Endothelial cell of umbilical vein (primary cell): ENCODE measurements at regions not wholly inside any gene's neighbourhood (a gene's known extent, or its start where the extent isn't known, plus 50 kb on each side); places are given as distances from the start of the nearest gene placed in this dataset.

Source experiments
- BruUV-seq: library from RNA; stranded (reverse); fragments of 400-500 nt; replicated peaks from 2 replicates; lab custom pipeline; 2021; lab: Mats Ljungman, UMichigan
- CTCF ChIA-PET: fragments of 300-600, 350-600 bp; sonication (Branson Sonifier 250); formaldehyde crosslinking; loops from one replicate; lab custom pipeline; 2021; ENCODE audit warnings: antibody characterized with exemption, inconsistent platforms; lab: Charles Lee
- POLR2A ChIA-PET: fragments of 300-600, 350-600 bp; sonication (Branson Sonifier 250); formaldehyde crosslinking; loops from one replicate; lab custom pipeline; 2021; ENCODE audit warnings: antibody characterized with exemption, inconsistent platforms; lab: Charles Lee
- DNase-seq: peaks from one replicate; pipeline ENCODE4 v3.0.0-alpha.2; 2011; ENCODE audit warnings: low read depth, low spot score
- FAIRE-seq: peaks from 2 replicates; lab custom pipeline; 2011; peaks lifted over from hg19 to GRCh38; lab: Jason Lieb, UNC
- H2AFZ ChIP-seq: 2 replicates; pipeline ENCODE4 v1.6.0; 2012; ENCODE audit warnings: low read depth, low read length, control low read depth, inconsistent platforms
- H3K27ac ChIP-seq: 2 replicates; pipeline ENCODE4 v1.5.1; 2011; ENCODE audit warnings: low read depth, mild to moderate bottlenecking, control low read depth, low read length, moderate library complexity; ENCODE audit not compliant: insufficient read depth
- H3K27me3 ChIP-seq, 2 experiments: 2 replicates each; pipeline versions ENCODE4 v1.6.0 to v1.6.1; 2011; ENCODE audit warnings: low read length in 2 of 2, mixed read lengths in 1 of 2; ENCODE audit not compliant: control insufficient read depth in 2 of 2, insufficient read depth in 2 of 2
- H3K36me3 ChIP-seq, 2 experiments: 2 replicates in 1 of 2; 3 replicates in 1 of 2; pipeline ENCODE4 v1.5.1; 2011; ENCODE audit warnings: low read length in 2 of 2, mild to moderate bottlenecking in 1 of 2, moderate library complexity in 1 of 2; ENCODE audit not compliant: control insufficient read depth in 2 of 2, insufficient read depth in 2 of 2; ENCODE audit errors: extremely low read depth in 1 of 2
- H3K4me1 ChIP-seq: 3 replicates; pipeline ENCODE4 v1.5.1; 2011; ENCODE audit warnings: mild to moderate bottlenecking, low read length; ENCODE audit not compliant: control insufficient read depth, insufficient read depth; ENCODE audit errors: extremely low read depth
- H3K4me2 ChIP-seq: 2 replicates; pipeline ENCODE4 v1.6.1; 2011; ENCODE audit warnings: low read length, control low read depth, mixed read lengths; ENCODE audit not compliant: insufficient read depth
- H3K4me3 ChIP-seq, 3 experiments: fragments of 200-600 bp in 1 of 3; sonication (generic), shearing (Covaris generic) in 1 of 3; replicated peaks in 1 of 3; 2 replicates each; pipeline ENCODE4 v1.5.1; 2011 to 2016; ENCODE audit warnings: control low read depth in 3 of 3, low read length in 3 of 3, mild to moderate bottlenecking in 2 of 3, inconsistent platforms in 1 of 3, low read depth in 1 of 3, moderate library complexity in 1 of 3; ENCODE audit not compliant: insufficient read depth in 1 of 3
- H3K79me2 ChIP-seq: 2 replicates; pipeline ENCODE4 v1.6.0; 2012; ENCODE audit warnings: low read length, inconsistent platforms; ENCODE audit not compliant: control insufficient read depth, insufficient read depth
- H3K9ac ChIP-seq: replicated peaks from 2 replicates; pipeline ENCODE3; 2011; ENCODE audit warnings: low read length, control low read depth; ENCODE audit not compliant: insufficient read depth; ENCODE audit errors: extremely low read depth
- H3K9me1 ChIP-seq: replicated peaks from 3 replicates; pipeline ENCODE4 v1.6.0; 2011; ENCODE audit warnings: mild to moderate bottlenecking, low read length; ENCODE audit not compliant: control insufficient read depth, insufficient read depth; ENCODE audit errors: extremely low read depth
- H3K9me3 ChIP-seq: replicated peaks from 2 replicates; pipeline ENCODE4 v1.5.1; 2012; ENCODE audit warnings: low read length, inconsistent platforms; ENCODE audit not compliant: control insufficient read depth, insufficient read depth
- H4K20me1 ChIP-seq: replicated peaks from 2 replicates; pipeline ENCODE3; 2011; ENCODE audit warnings: mild to moderate bottlenecking, low read length; ENCODE audit not compliant: control insufficient read depth, insufficient read depth; ENCODE audit errors: extremely low read depth
- CTCF ChIP-seq, 2 donors: IDR thresholded peaks; 1 replicate in 1 of 2; 2 replicates in 1 of 2; pipeline ENCODE4 v1.5.1; 2011; ENCODE audit warnings: low read length in 2 of 2, mild to moderate bottlenecking in 2 of 2, moderate library complexity in 2 of 2, control low read depth in 1 of 2, inconsistent platforms in 1 of 2, low read depth in 1 of 2; ENCODE audit not compliant: insufficient read depth in 1 of 2; ENCODE audit errors: extremely low read depth in 1 of 2
- EZH2 ChIP-seq: IDR thresholded peaks from 2 replicates; pipeline ENCODE4 v1.6.1; 2012; ENCODE audit warnings: borderline replicate concordance, low read depth, mild to moderate bottlenecking, moderate library complexity, low read length, inconsistent platforms; ENCODE audit not compliant: severe bottlenecking
- FOS ChIP-seq: IDR thresholded peaks from 2 replicates; pipeline ENCODE4 v1.6.1; 2011; ENCODE audit warnings: mild to moderate bottlenecking, low read length, moderate library complexity, borderline replicate concordance; ENCODE audit not compliant: insufficient read depth
- GATA2 ChIP-seq: IDR thresholded peaks from 2 replicates; pipeline ENCODE4 v1.7.0; 2011; ENCODE audit warnings: low read depth, mild to moderate bottlenecking, moderate library complexity, mixed read lengths, low read length; ENCODE audit not compliant: insufficient read length, insufficient read depth
- JUN ChIP-seq: IDR thresholded peaks from 2 replicates; pipeline ENCODE4 v1.6.1; 2011; ENCODE audit warnings: borderline replicate concordance, low read depth; ENCODE audit not compliant: insufficient read length, insufficient read depth
- MAX ChIP-seq: IDR thresholded peaks from 2 replicates; pipeline ENCODE4 v1.6.1; 2011; ENCODE audit not compliant: insufficient read depth, insufficient read length
- POLR2A ChIP-seq: IDR thresholded peaks from 2 replicates; pipeline ENCODE4 v1.6.1; 2012; ENCODE audit warnings: low read depth, mild to moderate bottlenecking, control low read depth, low read length
- POLR2AphosphoS5 ChIP-seq: IDR thresholded peaks from 2 replicates; pipeline ENCODE4 v1.6.1; 2012; ENCODE audit warnings: low read depth, mild to moderate bottlenecking, control low read depth, low read length, moderate library complexity; ENCODE audit not compliant: insufficient read depth
- dilution Hi-C: fragments of 300-500 bp; cut with MboI; formaldehyde crosslinking; loops from one replicate; pipeline ENCODE4 v1.15.0; 2019; ENCODE audit warnings: low sequenced_read_pairs; ENCODE audit not compliant: extremely low pct_ligation_motif_present
- intact Hi-C: fragments of 100-400 bp; cut with micrococcal nuclease; formaldehyde crosslinking; loops from one replicate; pipeline ENCODE4 v1.10.0; 2022

- no peaks in the 10 kb centered on the region for H3K36me3 ChIP-seq
- H3K27ac ChIP-seq = no peak overlapping the region
- H3K79me2 ChIP-seq = no peaks in the 10 kb centered on the region
- dilution Hi-C loops (no loop called here), intact Hi-C loops (no loop called here)
- no peaks in the 10 kb centered on the region for H3K9me3 ChIP-seq
- no peaks in the 10 kb centered on the region for H3K27me3 ChIP-seq
- no peaks in the 10 kb centered on the region for H4K20me1 ChIP-seq
- peaks cover 12% of the 10 kb centered on the region for H3K4me1 ChIP-seq
- CTCF ChIA-PET = interaction anchor here (1.3 to 2.2 kb wide), 2 partner anchors 11 to 16 kb away, joined by 4 to 5 read pairs; no protein-coding TSS in a partner anchor
- H3K4me2 ChIP-seq = no peak overlapping the region
- H3K9ac ChIP-seq = no peak overlapping the region
- H3K9me1 ChIP-seq = no peaks in the 10 kb centered on the region
- DNase-seq = peak; percentile 44
- no TSS peak for BruUV-seq
- H2AFZ ChIP-seq = no peak overlapping the region
- no peak for FAIRE-seq
- POLR2A ChIA-PET = no interaction called here
- TF ChIP-seq FOS (no peak), POLR2A (no peak)
- H3K4me3 ChIP-seq = no peak overlapping the region
Measured at GRCh38 chr3:99324636-99325203, 313.7 kb upstream of the COL8A1 start.

- H3K27me3 ChIP-seq = no peaks in the 10 kb centered on the region
- H2AFZ ChIP-seq = no peak overlapping the region
- no peaks in the 10 kb centered on the region for H3K79me2 ChIP-seq
- H3K4me3 ChIP-seq = no peak overlapping the region
- ChIA-PET POLR2A (no interaction called here), CTCF (interaction anchor here (2.2 kb wide), 1 partner anchor 17 kb away, joined by 5 read pairs; no protein-coding TSS in a partner anchor)
- peaks cover 20% of the 10 kb centered on the region for H3K4me1 ChIP-seq
- no peaks in the 10 kb centered on the region for H3K36me3 ChIP-seq
- H3K9me3 ChIP-seq = no peaks in the 10 kb centered on the region
- H3K9me1 ChIP-seq = no peaks in the 10 kb centered on the region
- no peak overlapping the region for H3K9ac ChIP-seq
- H3K4me2 ChIP-seq = no peak overlapping the region
- DNase-seq = no peak
- FAIRE-seq = no peak
- no TSS peak for BruUV-seq
- intact Hi-C loops (no loop called here), dilution Hi-C loops (no loop called here)
- TF ChIP-seq JUN (no peak), MAX (no peak), GATA2 (no peak), POLR2A (no peak), POLR2AphosphoS5 (no peak), CTCF (IDR thresholded peaks at IDR 0.05; ENCODE audit: extremely low read depth in 1 of 2, insufficient read depth in 1 of 2, low read depth in 1 of 2, low read length in 2 of 2) (no peak), FOS (no peak), EZH2 (no peak)
- H4K20me1 ChIP-seq = no peaks in the 10 kb centered on the region
- no peak overlapping the region for H3K27ac ChIP-seq
Measured at GRCh38 chr3:99323940-99324339, 314.5 kb upstream of the COL8A1 start.
